B cell (primary cell): ENCODE measurements at regions not wholly inside any gene's neighbourhood (a gene's known extent, or its start where the extent isn't known, plus 50 kb on each side); places are given as distances from the start of the nearest gene placed in this dataset.

Experiments
- ATAC-seq: fragments of 200-7000 bp; cut with Tn5 transposase; one replicate; pipeline ENCODE4 v1.10.0; 2021; ENCODE audit warnings: low read depth, mild to moderate bottlenecking, moderate number of reproducible peaks, moderate library complexity
- CTCF ChIA-PET: fragments of 350-600 bp; sonication (Branson Sonifier 250); formaldehyde crosslinking; loops from one replicate; lab custom pipeline; 2021; ENCODE audit warnings: antibody characterized with exemption, inconsistent platforms; lab: Charles Lee
- POLR2A ChIA-PET: fragments of 350-600 bp; sonication (Branson Sonifier 250); formaldehyde crosslinking; loops from one replicate; lab custom pipeline; 2021; ENCODE audit warnings: antibody characterized with exemption; lab: Charles Lee
- DNase-seq: peaks from one replicate; pipeline ENCODE4 v3.0.0; 2013
- H2AFZ ChIP-seq: 2 replicates; pipeline ENCODE4 v1.6.1; 2012; ENCODE audit warnings: mild to moderate bottlenecking, low read depth, low read length; ENCODE audit not compliant: insufficient read depth, poor library complexity, severe bottlenecking
- H3K27ac ChIP-seq, 2 donors: 1 replicate in 1 of 2; 2 replicates in 1 of 2; pipeline ENCODE4 v1.5.1; 2012 to 2013; ENCODE audit warnings: low read length in 2 of 2, mild to moderate bottlenecking in 2 of 2, moderate library complexity in 1 of 2
- H3K27me3 ChIP-seq, 4 experiments: fragments of 200-600 bp in 1 of 4; sonication (generic) in 1 of 4; replicated peaks in 1 of 4; 1 replicate in 2 of 4; 2 replicates in 2 of 4; pipeline versions ENCODE4 v1.6.1 to v1.7.0; 2013 to 2016; ENCODE audit warnings: low read length in 3 of 4, mild to moderate bottlenecking in 2 of 4, mixed read lengths in 1 of 4, moderate library complexity in 1 of 4; ENCODE audit not compliant: insufficient read depth in 4 of 4, control insufficient read depth in 3 of 4; ENCODE audit errors: control extremely low read depth in 1 of 4
- H3K36me3 ChIP-seq, 2 experiments: replicated peaks in 1 of 2; 1 replicate in 1 of 2; 2 replicates in 1 of 2; pipeline versions ENCODE4 v1.6.1 to v1.7.1; 2013; ENCODE audit warnings: low read length in 1 of 2; ENCODE audit not compliant: insufficient read depth in 2 of 2, control insufficient read depth in 1 of 2; ENCODE audit errors: control extremely low read depth in 1 of 2, extremely low read depth in 1 of 2
- H3K4me1 ChIP-seq, 2 donors: fragments of 200-600 bp in 1 of 2; sonication (generic) in 1 of 2; 1 replicate in 1 of 2; 2 replicates in 1 of 2; pipeline versions ENCODE4 v1.5.1 to v1.6.1; 2013 to 2017; ENCODE audit warnings: low read length in 2 of 2; ENCODE audit not compliant: control insufficient read depth in 2 of 2, insufficient read depth in 2 of 2
- H3K4me2 ChIP-seq: replicated peaks from 2 replicates; pipeline ENCODE3; 2012; ENCODE audit warnings: mild to moderate bottlenecking, low read depth, low read length; ENCODE audit not compliant: poor library complexity, severe bottlenecking
- H3K4me3 ChIP-seq, 5 experiments: fragments of 200-600 bp in 1 of 5; sonication (generic) in 1 of 5; 1 replicate in 3 of 5; 2 replicates in 2 of 5; pipeline versions ENCODE4 v1.5.1 to v1.7.0; 2011 to 2016; ENCODE audit warnings: low read length in 4 of 5, mild to moderate bottlenecking in 4 of 5, low read depth in 2 of 5, control low read depth in 1 of 5, moderate library complexity in 1 of 5; ENCODE audit not compliant: insufficient read depth in 1 of 5; ENCODE audit errors: control extremely low read depth in 1 of 5, extremely low read depth in 1 of 5
- H3K79me2 ChIP-seq: fragments of 200-600 bp; sonication (generic); one replicate; pipeline ENCODE4 v1.6.0; 2016; ENCODE audit warnings: low read length; ENCODE audit not compliant: control insufficient read depth, insufficient read depth
- H3K9ac ChIP-seq: fragments of 200-600 bp; sonication (generic); 2 replicates; pipeline ENCODE4 v1.6.1; 2017; ENCODE audit warnings: mild to moderate bottlenecking, low read length, moderate library complexity
- H3K9me3 ChIP-seq, 3 donors: one replicate each; pipeline versions ENCODE4 v1.6.1 to v1.7.1; 2013; ENCODE audit warnings: low read length in 2 of 3; ENCODE audit not compliant: control insufficient read depth in 2 of 3, insufficient read depth in 1 of 3; ENCODE audit errors: control extremely low read depth in 1 of 3
- H4K20me1 ChIP-seq: 2 replicates; pipeline ENCODE4 v1.6.0; 2012; ENCODE audit warnings: mild to moderate bottlenecking, low read length; ENCODE audit not compliant: insufficient read depth, control insufficient read depth, poor library complexity, severe bottlenecking
- H3K27ac Mint-ChIP-seq: one replicate; pipeline ENCODE4 v1.8.0; 2021; ENCODE audit warnings: mixed read lengths
- H3K27me3 Mint-ChIP-seq: one replicate; pipeline ENCODE4 v1.8.0; 2021; ENCODE audit warnings: mixed read lengths
- H3K4me1 Mint-ChIP-seq: one replicate; pipeline ENCODE4 v1.8.0; 2021; ENCODE audit warnings: mixed read lengths
- H3K4me3 Mint-ChIP-seq: one replicate; pipeline ENCODE4 v1.8.0; 2021; ENCODE audit warnings: mixed read lengths
- H3K9me3 Mint-ChIP-seq: one replicate; pipeline ENCODE4 v1.8.0; 2022; ENCODE audit warnings: mixed read lengths; ENCODE audit not compliant: insufficient read depth
- EZH2 ChIP-seq: IDR thresholded peaks from 2 replicates; pipeline ENCODE4 v1.6.1; 2012; ENCODE audit warnings: borderline replicate concordance, low read depth, mild to moderate bottlenecking, moderate library complexity, low read length; ENCODE audit not compliant: insufficient read depth, poor library complexity, severe bottlenecking
- WGBS: methylation state at CpG from one replicate; pipeline ENCODE4 v1.1.5; 2013; ENCODE audit warnings: missing lambda C conversion rate; ENCODE audit not compliant: insufficient coverage; 5-methylcytosine and 5-hydroxymethylcytosine counted together
- intact Hi-C: fragments of 100-400 bp; cut with micrococcal nuclease; formaldehyde crosslinking; loops from one replicate; pipeline ENCODE4 v1.10.0; 2022
- TF ChIP-seq, protein P1 (sequence below): fragments of 200-600 bp; IDR thresholded peaks from one replicate; pipeline ENCODE4 v1.8.0; 2022; ENCODE audit warnings: antibody characterized with exemption, mild to moderate bottlenecking

- Histone ChIP-seq H3K79me2 (no peaks in the 10 kb centered on the region), H3K4me1 (no peaks in the 10 kb centered on the region), H3K27me3 (no peaks in the 10 kb centered on the region), H4K20me1 (no peaks in the 10 kb centered on the region), H2AFZ (no peak overlapping the region), H3K27ac (no peak overlapping the region), H3K9ac (no peak overlapping the region), H3K4me3 (no peak overlapping the region), H3K36me3 (no peaks in the 10 kb centered on the region), H3K4me2 (no peak overlapping the region), H3K9me3 (peaks cover 0 to 4% (median 0%) of the 10 kb centered on the region in 3 donors)
- H3K27ac Mint-ChIP-seq: no peak overlapping the region
- ChIA-PET CTCF (no interaction called here), POLR2A (no interaction called here)
- DNase-seq (no peak), ATAC-seq (no peak)
- H3K4me3 Mint-ChIP-seq: no peak overlapping the region
- no CpG with 5 or more reads among the region's 1 CpG for WGBS
- H3K27me3 Mint-ChIP-seq: no peaks in the 10 kb centered on the region
- intact Hi-C loops: no loop called here
- no peaks in the 10 kb centered on the region for H3K4me1 Mint-ChIP-seq
- no peaks in the 10 kb centered on the region for H3K9me3 Mint-ChIP-seq
- TF ChIP-seq EZH2: no peak
- TF ChIP-seq, protein P1, sequence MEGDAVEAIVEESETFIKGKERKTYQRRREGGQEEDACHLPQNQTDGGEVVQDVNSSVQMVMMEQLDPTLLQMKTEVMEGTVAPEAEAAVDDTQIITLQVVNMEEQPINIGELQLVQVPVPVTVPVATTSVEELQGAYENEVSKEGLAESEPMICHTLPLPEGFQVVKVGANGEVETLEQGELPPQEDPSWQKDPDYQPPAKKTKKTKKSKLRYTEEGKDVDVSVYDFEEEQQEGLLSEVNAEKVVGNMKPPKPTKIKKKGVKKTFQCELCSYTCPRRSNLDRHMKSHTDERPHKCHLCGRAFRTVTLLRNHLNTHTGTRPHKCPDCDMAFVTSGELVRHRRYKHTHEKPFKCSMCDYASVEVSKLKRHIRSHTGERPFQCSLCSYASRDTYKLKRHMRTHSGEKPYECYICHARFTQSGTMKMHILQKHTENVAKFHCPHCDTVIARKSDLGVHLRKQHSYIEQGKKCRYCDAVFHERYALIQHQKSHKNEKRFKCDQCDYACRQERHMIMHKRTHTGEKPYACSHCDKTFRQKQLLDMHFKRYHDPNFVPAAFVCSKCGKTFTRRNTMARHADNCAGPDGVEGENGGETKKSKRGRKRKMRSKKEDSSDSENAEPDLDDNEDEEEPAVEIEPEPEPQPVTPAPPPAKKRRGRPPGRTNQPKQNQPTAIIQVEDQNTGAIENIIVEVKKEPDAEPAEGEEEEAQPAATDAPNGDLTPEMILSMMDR: no peak
Measured at GRCh38 chr2:183608747-183609146, 484.5 kb downstream of the NUP35 start.

DNA sequence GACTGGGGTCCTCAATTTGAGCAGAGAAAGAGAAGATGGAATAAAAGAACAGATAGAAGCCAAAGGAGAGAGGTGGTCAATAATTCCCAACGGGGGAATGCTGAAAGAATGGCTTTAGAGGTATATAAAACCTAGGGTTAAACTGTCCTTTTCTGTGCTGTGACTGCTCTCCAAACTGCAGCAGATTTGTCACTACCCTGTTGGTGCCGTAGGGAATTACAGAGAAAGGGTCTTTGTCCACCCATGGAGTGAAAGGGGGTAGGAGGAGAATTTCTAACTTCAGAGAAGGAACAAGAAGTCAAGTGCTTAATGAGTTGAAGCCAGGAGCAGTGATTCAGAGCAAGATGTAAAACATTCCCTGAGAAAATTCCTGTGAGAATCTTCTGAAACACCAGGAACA lies 486.5 kb downstream of the NUP35 start:
- intact Hi-C loops: no loop called here
- Mint-ChIP-seq H3K27ac (no peak overlapping the region), H3K27me3 (no peaks in the 10 kb centered on the region), H3K9me3 (no peaks in the 10 kb centered on the region), H3K4me1 (no peaks in the 10 kb centered on the region), H3K4me3 (no peak overlapping the region)
- Histone ChIP-seq H3K27me3 (no peaks in the 10 kb centered on the region), H4K20me1 (no peaks in the 10 kb centered on the region), H3K36me3 (no peaks in the 10 kb centered on the region), H3K79me2 (no peaks in the 10 kb centered on the region), H2AFZ (no peak overlapping the region), H3K9me3 (peaks cover 0 to 4% (median 0%) of the 10 kb centered on the region in 3 donors), H3K27ac (no peak overlapping the region), H3K4me3 (no peak overlapping the region), H3K4me2 (no peak overlapping the region), H3K9ac (no peak overlapping the region), H3K4me1 (no peaks in the 10 kb centered on the region)
- 67% methylated on average over 1 of the region's 2 CpGs for WGBS
- ATAC-seq: no peak
- ChIA-PET CTCF (no interaction called here), POLR2A (no interaction called here)
- DNase-seq: no peak
- TF ChIP-seq, protein P1: no peak
- TF ChIP-seq EZH2: no peak
